B cell (primary cell): ENCODE measurements at regions not wholly inside any gene's neighbourhood (a gene's known extent, or its start where the extent isn't known, plus 50 kb on each side); places are given as distances from the start of the nearest gene placed in this dataset.

Experiments
- ATAC-seq: fragments of 200-7000 bp; cut with Tn5 transposase; one replicate; pipeline ENCODE4 v1.10.0; 2021; ENCODE audit warnings: low read depth, mild to moderate bottlenecking, moderate number of reproducible peaks, moderate library complexity
- CTCF ChIA-PET: fragments of 350-600 bp; sonication (Branson Sonifier 250); formaldehyde crosslinking; loops from one replicate; lab custom pipeline; 2021; ENCODE audit warnings: antibody characterized with exemption, inconsistent platforms; lab: Charles Lee
- POLR2A ChIA-PET: fragments of 350-600 bp; sonication (Branson Sonifier 250); formaldehyde crosslinking; loops from one replicate; lab custom pipeline; 2021; ENCODE audit warnings: antibody characterized with exemption; lab: Charles Lee
- DNase-seq: peaks from one replicate; pipeline ENCODE4 v3.0.0; 2013
- H2AFZ ChIP-seq: 2 replicates; pipeline ENCODE4 v1.6.1; 2012; ENCODE audit warnings: mild to moderate bottlenecking, low read depth, low read length; ENCODE audit not compliant: insufficient read depth, poor library complexity, severe bottlenecking
- H3K27ac ChIP-seq, 2 donors: 1 replicate in 1 of 2; 2 replicates in 1 of 2; pipeline ENCODE4 v1.5.1; 2012 to 2013; ENCODE audit warnings: low read length in 2 of 2, mild to moderate bottlenecking in 2 of 2, moderate library complexity in 1 of 2
- H3K27me3 ChIP-seq, 4 experiments: fragments of 200-600 bp in 1 of 4; sonication (generic) in 1 of 4; replicated peaks in 1 of 4; 1 replicate in 2 of 4; 2 replicates in 2 of 4; pipeline versions ENCODE4 v1.6.1 to v1.7.0; 2013 to 2016; ENCODE audit warnings: low read length in 3 of 4, mild to moderate bottlenecking in 2 of 4, mixed read lengths in 1 of 4, moderate library complexity in 1 of 4; ENCODE audit not compliant: insufficient read depth in 4 of 4, control insufficient read depth in 3 of 4; ENCODE audit errors: control extremely low read depth in 1 of 4
- H3K36me3 ChIP-seq, 2 experiments: replicated peaks in 1 of 2; 1 replicate in 1 of 2; 2 replicates in 1 of 2; pipeline versions ENCODE4 v1.6.1 to v1.7.1; 2013; ENCODE audit warnings: low read length in 1 of 2; ENCODE audit not compliant: insufficient read depth in 2 of 2, control insufficient read depth in 1 of 2; ENCODE audit errors: control extremely low read depth in 1 of 2, extremely low read depth in 1 of 2
- H3K4me1 ChIP-seq, 2 donors: fragments of 200-600 bp in 1 of 2; sonication (generic) in 1 of 2; 1 replicate in 1 of 2; 2 replicates in 1 of 2; pipeline versions ENCODE4 v1.5.1 to v1.6.1; 2013 to 2017; ENCODE audit warnings: low read length in 2 of 2; ENCODE audit not compliant: control insufficient read depth in 2 of 2, insufficient read depth in 2 of 2
- H3K4me2 ChIP-seq: replicated peaks from 2 replicates; pipeline ENCODE3; 2012; ENCODE audit warnings: mild to moderate bottlenecking, low read depth, low read length; ENCODE audit not compliant: poor library complexity, severe bottlenecking
- H3K4me3 ChIP-seq, 5 experiments: fragments of 200-600 bp in 1 of 5; sonication (generic) in 1 of 5; 1 replicate in 3 of 5; 2 replicates in 2 of 5; pipeline versions ENCODE4 v1.5.1 to v1.7.0; 2011 to 2016; ENCODE audit warnings: low read length in 4 of 5, mild to moderate bottlenecking in 4 of 5, low read depth in 2 of 5, control low read depth in 1 of 5, moderate library complexity in 1 of 5; ENCODE audit not compliant: insufficient read depth in 1 of 5; ENCODE audit errors: control extremely low read depth in 1 of 5, extremely low read depth in 1 of 5
- H3K79me2 ChIP-seq: fragments of 200-600 bp; sonication (generic); one replicate; pipeline ENCODE4 v1.6.0; 2016; ENCODE audit warnings: low read length; ENCODE audit not compliant: control insufficient read depth, insufficient read depth
- H3K9ac ChIP-seq: fragments of 200-600 bp; sonication (generic); 2 replicates; pipeline ENCODE4 v1.6.1; 2017; ENCODE audit warnings: mild to moderate bottlenecking, low read length, moderate library complexity
- H3K9me3 ChIP-seq, 3 donors: one replicate each; pipeline versions ENCODE4 v1.6.1 to v1.7.1; 2013; ENCODE audit warnings: low read length in 2 of 3; ENCODE audit not compliant: control insufficient read depth in 2 of 3, insufficient read depth in 1 of 3; ENCODE audit errors: control extremely low read depth in 1 of 3
- H4K20me1 ChIP-seq: 2 replicates; pipeline ENCODE4 v1.6.0; 2012; ENCODE audit warnings: mild to moderate bottlenecking, low read length; ENCODE audit not compliant: insufficient read depth, control insufficient read depth, poor library complexity, severe bottlenecking
- H3K27ac Mint-ChIP-seq: one replicate; pipeline ENCODE4 v1.8.0; 2021; ENCODE audit warnings: mixed read lengths
- H3K27me3 Mint-ChIP-seq: one replicate; pipeline ENCODE4 v1.8.0; 2021; ENCODE audit warnings: mixed read lengths
- H3K4me1 Mint-ChIP-seq: one replicate; pipeline ENCODE4 v1.8.0; 2021; ENCODE audit warnings: mixed read lengths
- H3K4me3 Mint-ChIP-seq: one replicate; pipeline ENCODE4 v1.8.0; 2021; ENCODE audit warnings: mixed read lengths
- H3K9me3 Mint-ChIP-seq: one replicate; pipeline ENCODE4 v1.8.0; 2022; ENCODE audit warnings: mixed read lengths; ENCODE audit not compliant: insufficient read depth
- EZH2 ChIP-seq: IDR thresholded peaks from 2 replicates; pipeline ENCODE4 v1.6.1; 2012; ENCODE audit warnings: borderline replicate concordance, low read depth, mild to moderate bottlenecking, moderate library complexity, low read length; ENCODE audit not compliant: insufficient read depth, poor library complexity, severe bottlenecking
- WGBS: methylation state at CpG from one replicate; pipeline ENCODE4 v1.1.5; 2013; ENCODE audit warnings: missing lambda C conversion rate; ENCODE audit not compliant: insufficient coverage; 5-methylcytosine and 5-hydroxymethylcytosine counted together
- intact Hi-C: fragments of 100-400 bp; cut with micrococcal nuclease; formaldehyde crosslinking; loops from one replicate; pipeline ENCODE4 v1.10.0; 2022
- TF ChIP-seq, protein P1 (sequence below): fragments of 200-600 bp; IDR thresholded peaks from one replicate; pipeline ENCODE4 v1.8.0; 2022; ENCODE audit warnings: antibody characterized with exemption, mild to moderate bottlenecking

DNA sequence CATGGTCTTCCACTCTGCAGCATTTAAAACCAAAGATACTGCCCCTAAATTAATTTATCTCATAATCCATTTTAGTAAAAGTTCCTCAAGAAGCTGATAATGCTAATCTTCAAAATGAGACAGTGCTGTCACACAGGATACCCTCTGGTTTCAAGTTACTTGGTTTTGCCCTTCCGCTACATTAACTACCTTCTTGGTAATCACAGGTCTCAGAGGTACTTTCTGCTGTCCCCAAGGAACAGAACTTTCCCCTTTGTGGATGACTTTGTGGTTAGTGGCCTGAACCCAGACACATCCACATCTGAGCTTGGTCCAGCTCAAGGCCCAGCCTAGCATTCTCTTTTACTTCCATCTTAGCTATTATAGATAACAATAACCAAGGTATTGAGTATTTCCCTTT, 88.8 kb upstream of the TMEM26 start:
- intact Hi-C loops, result no loop called here
- TF ChIP-seq, protein P1, sequence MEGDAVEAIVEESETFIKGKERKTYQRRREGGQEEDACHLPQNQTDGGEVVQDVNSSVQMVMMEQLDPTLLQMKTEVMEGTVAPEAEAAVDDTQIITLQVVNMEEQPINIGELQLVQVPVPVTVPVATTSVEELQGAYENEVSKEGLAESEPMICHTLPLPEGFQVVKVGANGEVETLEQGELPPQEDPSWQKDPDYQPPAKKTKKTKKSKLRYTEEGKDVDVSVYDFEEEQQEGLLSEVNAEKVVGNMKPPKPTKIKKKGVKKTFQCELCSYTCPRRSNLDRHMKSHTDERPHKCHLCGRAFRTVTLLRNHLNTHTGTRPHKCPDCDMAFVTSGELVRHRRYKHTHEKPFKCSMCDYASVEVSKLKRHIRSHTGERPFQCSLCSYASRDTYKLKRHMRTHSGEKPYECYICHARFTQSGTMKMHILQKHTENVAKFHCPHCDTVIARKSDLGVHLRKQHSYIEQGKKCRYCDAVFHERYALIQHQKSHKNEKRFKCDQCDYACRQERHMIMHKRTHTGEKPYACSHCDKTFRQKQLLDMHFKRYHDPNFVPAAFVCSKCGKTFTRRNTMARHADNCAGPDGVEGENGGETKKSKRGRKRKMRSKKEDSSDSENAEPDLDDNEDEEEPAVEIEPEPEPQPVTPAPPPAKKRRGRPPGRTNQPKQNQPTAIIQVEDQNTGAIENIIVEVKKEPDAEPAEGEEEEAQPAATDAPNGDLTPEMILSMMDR, result no peak
- no peak for TF ChIP-seq EZH2
- no peak for DNase-seq

DNA sequence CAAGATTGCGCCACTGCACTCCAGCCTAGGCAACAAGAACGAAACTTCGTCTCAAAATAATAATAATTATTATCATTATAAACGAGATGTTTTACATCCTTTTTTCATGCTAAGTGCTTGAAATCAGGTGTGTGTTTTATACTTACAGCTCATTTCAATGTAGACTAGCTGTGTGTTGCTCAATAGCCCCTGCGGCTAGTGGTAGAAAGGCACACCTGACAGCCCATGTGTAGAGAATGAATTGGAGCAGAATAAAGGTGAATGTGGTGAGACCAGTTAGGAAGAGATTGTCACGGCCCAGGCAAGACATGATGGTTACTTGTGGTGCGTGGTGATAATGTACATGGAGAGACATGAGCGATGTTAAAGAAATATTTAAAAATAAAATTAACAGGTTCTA, 86.7 kb upstream of the TMEM26 start:
- DNase-seq (no peak), ATAC-seq (no peak)
- Mint-ChIP-seq H3K27me3 (peaks cover 10% of the 10 kb centered on the region), H3K27ac (no peak overlapping the region), H3K4me3 (no peak overlapping the region), H3K9me3 (no peaks in the 10 kb centered on the region), H3K4me1 (no peaks in the 10 kb centered on the region)
- CTCF ChIA-PET, result no interaction called here
- no peak overlapping the region for H3K9ac ChIP-seq
- H2AFZ ChIP-seq, result no peak overlapping the region
- POLR2A ChIA-PET, result no interaction called here
- 92% methylated on average over 2 of the region's 8 CpGs for WGBS
- H4K20me1 ChIP-seq, result no peaks in the 10 kb centered on the region
- no peaks in the 10 kb centered on the region for H3K27me3 ChIP-seq
- H3K4me1 ChIP-seq, result no peaks in the 10 kb centered on the region
- intact Hi-C loops, result no loop called here
- H3K9me3 ChIP-seq, result no peaks in the 10 kb centered on the region
- H3K4me2 ChIP-seq, result no peak overlapping the region
- TF ChIP-seq, protein P1, result no peak
- no peak for TF ChIP-seq EZH2
- H3K4me3 ChIP-seq, result no peak overlapping the region
- H3K36me3 ChIP-seq, result no peaks in the 10 kb centered on the region
- no peak overlapping the region for H3K27ac ChIP-seq
- no peaks in the 10 kb centered on the region for H3K79me2 ChIP-seq

More for the DNA sequence above, 88.8 kb upstream of the TMEM26 start:
- peaks cover 10% of the 10 kb centered on the region for H3K27me3 Mint-ChIP-seq
- CTCF ChIA-PET, result no interaction called here
- H3K9me3 ChIP-seq, result no peaks in the 10 kb centered on the region
- ATAC-seq, result no peak
- no peak overlapping the region for H3K4me3 Mint-ChIP-seq
- H2AFZ ChIP-seq, result no peak overlapping the region
- no CpG with 5 or more reads among the region's 1 CpG for WGBS
- no peaks in the 10 kb centered on the region for H4K20me1 ChIP-seq
- no peak overlapping the region for H3K4me2 ChIP-seq
- POLR2A ChIA-PET, result interaction anchor here (0.5 kb wide), 1 partner anchor 296 kb away, joined by 8 read pairs; no protein-coding TSS in a partner anchor
- no peaks in the 10 kb centered on the region for H3K4me1 ChIP-seq
- H3K9me3 Mint-ChIP-seq, result no peaks in the 10 kb centered on the region
- no peak overlapping the region for H3K9ac ChIP-seq
- no peaks in the 10 kb centered on the region for H3K4me1 Mint-ChIP-seq
- no peak overlapping the region for H3K4me3 ChIP-seq
- H3K36me3 ChIP-seq, result no peaks in the 10 kb centered on the region
- H3K27ac ChIP-seq, result no peak overlapping the region
- H3K27ac Mint-ChIP-seq, result no peak overlapping the region
- no peaks in the 10 kb centered on the region for H3K79me2 ChIP-seq
- no peaks in the 10 kb centered on the region for H3K27me3 ChIP-seq
